ENCODE measurements at regions not wholly inside any gene's neighbourhood (a gene's known extent, or its start where the extent isn't known, plus 50 kb on each side); places are given as distances from the start of the nearest gene placed in this dataset.

DNA sequence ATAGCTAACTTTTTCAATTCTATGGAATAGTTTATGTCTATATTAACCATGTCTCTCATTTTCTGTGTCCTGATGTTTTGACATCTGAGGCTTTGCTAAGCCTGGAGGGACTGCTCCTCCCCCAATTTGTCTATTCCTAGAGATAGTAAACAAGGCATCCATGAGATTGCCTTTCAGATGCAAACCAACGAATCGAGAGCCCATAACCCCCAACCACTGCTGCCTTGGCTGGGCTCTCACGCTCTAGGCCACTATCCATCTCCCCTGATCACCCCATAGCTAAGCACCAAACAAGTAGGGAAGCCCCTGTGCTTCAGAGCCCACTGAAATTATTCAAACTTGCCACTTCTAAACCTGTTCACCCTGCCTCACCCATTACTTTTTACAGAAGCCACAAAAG lies 437.7 kb downstream of the SETD4 start:
- no peak overlapping the region for H3K4me3 ChIP-seq (ENCODE audit: low read depth, low read length)
- TF ChIP-seq, protein P1, sequence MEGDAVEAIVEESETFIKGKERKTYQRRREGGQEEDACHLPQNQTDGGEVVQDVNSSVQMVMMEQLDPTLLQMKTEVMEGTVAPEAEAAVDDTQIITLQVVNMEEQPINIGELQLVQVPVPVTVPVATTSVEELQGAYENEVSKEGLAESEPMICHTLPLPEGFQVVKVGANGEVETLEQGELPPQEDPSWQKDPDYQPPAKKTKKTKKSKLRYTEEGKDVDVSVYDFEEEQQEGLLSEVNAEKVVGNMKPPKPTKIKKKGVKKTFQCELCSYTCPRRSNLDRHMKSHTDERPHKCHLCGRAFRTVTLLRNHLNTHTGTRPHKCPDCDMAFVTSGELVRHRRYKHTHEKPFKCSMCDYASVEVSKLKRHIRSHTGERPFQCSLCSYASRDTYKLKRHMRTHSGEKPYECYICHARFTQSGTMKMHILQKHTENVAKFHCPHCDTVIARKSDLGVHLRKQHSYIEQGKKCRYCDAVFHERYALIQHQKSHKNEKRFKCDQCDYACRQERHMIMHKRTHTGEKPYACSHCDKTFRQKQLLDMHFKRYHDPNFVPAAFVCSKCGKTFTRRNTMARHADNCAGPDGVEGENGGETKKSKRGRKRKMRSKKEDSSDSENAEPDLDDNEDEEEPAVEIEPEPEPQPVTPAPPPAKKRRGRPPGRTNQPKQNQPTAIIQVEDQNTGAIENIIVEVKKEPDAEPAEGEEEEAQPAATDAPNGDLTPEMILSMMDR (IDR thresholded peaks at IDR 0.05; ENCODE audit: low read depth, low read length) = no peak

DNA sequence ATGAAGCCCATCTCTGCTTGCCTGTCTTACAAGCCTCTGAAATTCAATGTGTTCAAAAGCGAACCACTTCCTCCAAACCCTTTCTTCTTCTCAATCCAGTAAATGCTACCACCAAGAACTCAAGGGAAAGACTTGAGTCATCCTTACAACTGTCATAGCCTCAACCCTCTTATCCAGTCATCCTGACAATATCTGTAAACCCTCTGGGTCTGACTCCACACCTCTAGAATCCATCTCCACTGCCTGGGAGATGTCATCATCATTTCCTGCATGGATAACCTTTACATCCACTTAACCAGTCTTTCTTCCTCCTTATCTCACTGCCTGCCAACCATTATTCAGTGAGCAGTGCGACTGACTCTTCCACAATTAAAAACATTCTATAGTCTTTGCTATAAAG lies 441.1 kb downstream of the SETD4 start:
- TF ChIP-seq, protein P1 (IDR thresholded peaks at IDR 0.05; ENCODE audit: low read depth, low read length) = no peak
- H3K4me3 ChIP-seq (ENCODE audit: low read depth, low read length) = no peak overlapping the region

DNA sequence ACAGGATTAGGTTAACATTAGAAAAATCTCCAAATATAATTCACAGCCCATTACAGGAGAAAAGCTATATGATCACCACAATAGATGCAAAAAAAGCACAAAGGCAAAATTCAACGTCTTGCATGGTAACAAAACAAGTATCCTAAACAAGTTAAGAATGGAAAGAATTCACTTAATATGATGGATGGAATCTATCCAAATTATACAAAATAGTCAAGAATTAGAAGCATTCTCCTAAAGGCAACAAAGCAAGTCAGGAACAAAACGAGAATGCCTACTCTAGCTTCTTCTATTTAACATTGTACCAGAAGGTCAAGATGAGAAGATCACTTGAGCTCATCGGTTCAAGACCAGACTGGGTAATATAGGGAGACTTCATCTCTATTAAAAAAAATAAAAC lies 442.8 kb downstream of the SETD4 start:
- TF ChIP-seq, protein P1 (IDR thresholded peaks at IDR 0.05; ENCODE audit: low read depth, low read length) = no peak
- no peak overlapping the region for H3K4me3 ChIP-seq (ENCODE audit: low read depth, low read length)

DNA sequence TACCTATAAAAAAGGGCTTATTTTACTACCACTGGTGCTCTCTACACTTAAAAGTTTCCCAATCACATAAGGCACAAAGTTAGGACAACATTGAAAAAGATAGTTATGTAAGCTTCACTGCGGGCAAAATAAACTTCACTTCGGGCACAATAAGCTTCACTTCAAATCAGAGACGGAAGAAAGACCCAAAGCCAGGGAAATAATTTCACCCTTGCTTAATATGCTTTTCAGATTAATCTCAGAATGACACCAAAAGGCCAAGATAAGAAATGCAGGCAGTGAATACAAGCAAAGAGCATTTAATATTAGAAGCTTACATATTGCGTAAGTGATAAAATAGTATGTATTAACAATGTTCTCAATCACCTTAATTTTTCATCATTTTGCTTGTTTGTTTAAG lies 444.2 kb downstream of the SETD4 start:
- no peak overlapping the region for H3K4me3 ChIP-seq (ENCODE audit: low read depth, low read length)
- TF ChIP-seq, protein P1 (IDR thresholded peaks at IDR 0.05; ENCODE audit: low read depth, low read length) = peak; percentile 26; the same call in 1 of the 2 replicates

DNA sequence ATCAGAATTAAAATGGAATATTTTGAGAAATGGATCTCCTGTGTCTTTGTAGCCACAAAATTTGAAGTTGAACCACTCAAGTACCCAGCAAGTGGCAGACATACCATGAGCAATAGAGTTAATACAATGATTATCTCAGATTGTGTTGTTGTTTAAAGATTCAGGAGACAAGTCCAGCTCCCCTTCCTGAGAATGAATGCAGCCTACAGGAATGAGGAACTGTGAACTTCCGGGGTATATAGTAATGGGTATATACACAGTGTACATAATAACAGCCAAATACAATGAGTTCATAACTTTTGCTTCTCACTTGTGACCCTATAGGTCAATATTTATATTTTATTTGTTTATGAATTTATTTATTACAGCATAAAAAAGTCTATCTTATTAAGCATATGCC lies 445.0 kb downstream of the SETD4 start:
- TF ChIP-seq, protein P1 (IDR thresholded peaks at IDR 0.05; ENCODE audit: low read depth, low read length) = no peak
- no peak overlapping the region for H3K4me3 ChIP-seq (ENCODE audit: low read depth, low read length)

DNA sequence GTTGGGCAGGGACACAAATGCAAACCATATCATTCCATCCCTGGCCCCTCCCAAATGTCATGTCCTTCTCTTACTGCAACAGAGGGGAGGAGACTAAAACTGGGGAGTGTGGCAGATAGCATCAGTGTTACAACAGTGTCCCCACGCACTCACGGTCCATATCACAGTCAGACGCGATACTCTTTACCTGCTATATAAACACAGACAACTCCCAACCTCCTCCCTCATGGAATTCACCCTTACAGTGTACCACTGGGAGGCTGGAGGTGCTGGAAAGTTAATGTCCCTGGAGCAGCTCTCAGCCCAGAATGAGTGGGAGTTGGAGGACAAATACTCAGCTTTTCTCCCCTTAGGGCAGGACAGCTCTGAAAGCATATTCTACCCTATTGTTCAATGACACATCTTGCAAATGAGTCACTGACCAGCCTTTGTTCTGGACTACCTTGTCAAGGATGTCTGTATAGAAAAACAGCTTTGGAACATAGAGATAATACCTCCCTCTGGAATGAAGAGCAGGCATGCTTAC lies 445.9 kb downstream of the SETD4 start:
- no peak overlapping the region for H3K4me3 ChIP-seq (ENCODE audit: low read depth, low read length)
- TF ChIP-seq, protein P1 (IDR thresholded peaks at IDR 0.05; ENCODE audit: low read depth, low read length) = no peak

DNA sequence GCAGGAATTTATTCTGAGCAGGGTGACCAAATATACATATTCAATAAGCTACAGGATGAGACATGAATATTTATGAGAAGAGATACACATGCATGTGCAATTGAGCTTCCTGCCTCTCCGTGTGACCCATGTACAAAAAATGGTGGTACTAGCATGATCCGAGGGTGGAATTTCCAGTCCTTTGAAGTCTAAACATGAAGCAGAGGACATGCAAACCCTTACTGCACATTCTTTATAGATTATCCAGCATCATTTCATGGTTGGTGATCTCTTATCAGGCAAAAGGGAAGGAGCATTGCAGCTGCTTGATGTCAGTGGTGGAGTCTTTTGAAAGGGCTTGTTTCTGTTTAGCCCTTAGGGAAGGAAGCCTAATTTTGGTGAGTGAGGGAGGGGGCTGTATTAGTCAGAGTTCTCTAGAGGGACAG lies 448.6 kb downstream of the SETD4 start:
- TF ChIP-seq, protein P1 (IDR thresholded peaks at IDR 0.05; ENCODE audit: low read depth, low read length) = no peak
- no peak overlapping the region for H3K4me3 ChIP-seq (ENCODE audit: low read depth, low read length)
